H9 (cell line): ENCODE measurements at regions not wholly inside any gene's neighbourhood (a gene's known extent, or its start where the extent isn't known, plus 50 kb on each side); places are given as distances from the start of the nearest gene placed in this dataset.

Source experiments
- DNase-seq: peaks from one replicate; pipeline ENCODE4 v3.0.0-alpha.2; 2017
- H2AFZ ChIP-seq: one replicate; pipeline ENCODE4 v1.6.1; 2013; ENCODE audit warnings: mild to moderate bottlenecking, low read length, control low read depth, moderate library complexity
- H2AK5ac ChIP-seq: 2 replicates; pipeline ENCODE4 v1.6.1; 2013; ENCODE audit warnings: low read length, control low read depth, mixed read lengths; ENCODE audit not compliant: insufficient read length
- H2BK120ac ChIP-seq: one replicate; pipeline ENCODE4 v1.6.1; 2013; ENCODE audit warnings: low read depth, mild to moderate bottlenecking, low read length, control low read depth, inconsistent platforms; ENCODE audit not compliant: poor library complexity, severe bottlenecking
- H2BK12ac ChIP-seq: 2 replicates; pipeline ENCODE4 v1.6.1; 2013; ENCODE audit warnings: low read length, control low read depth, mixed read lengths, low read depth; ENCODE audit not compliant: insufficient read length
- H2BK15ac ChIP-seq: 2 replicates; pipeline ENCODE4 v1.6.1; 2013; ENCODE audit warnings: low read depth, low read length, control low read depth
- H2BK20ac ChIP-seq: one replicate; pipeline ENCODE4 v1.6.1; 2013; ENCODE audit warnings: low read depth, mild to moderate bottlenecking, low read length, control low read depth, inconsistent platforms; ENCODE audit not compliant: poor library complexity, severe bottlenecking
- H2BK5ac ChIP-seq: 2 replicates; pipeline ENCODE4 v1.6.1; 2013; ENCODE audit warnings: low read length, control low read depth, mixed read lengths; ENCODE audit not compliant: insufficient read length
- H3K14ac ChIP-seq: 2 replicates; pipeline ENCODE4 v1.6.1; 2013; ENCODE audit warnings: low read length, control low read depth; ENCODE audit not compliant: insufficient read depth
- H3K18ac ChIP-seq: 2 replicates; pipeline ENCODE4 v1.6.1; 2013; ENCODE audit warnings: low read depth, mild to moderate bottlenecking, mixed read lengths, low read length, control low read depth; ENCODE audit not compliant: insufficient read length
- H3K23ac ChIP-seq: 2 replicates; pipeline ENCODE4 v1.6.1; 2013; ENCODE audit warnings: low read length, control low read depth, mixed read lengths, low read depth; ENCODE audit not compliant: insufficient read length
- H3K23me2 ChIP-seq: 2 replicates; pipeline ENCODE4 v1.6.1; 2013; ENCODE audit warnings: low read depth, mild to moderate bottlenecking, mixed read lengths, low read length, control low read depth; ENCODE audit not compliant: insufficient read length, poor library complexity, severe bottlenecking
- H3K27ac ChIP-seq: 2 replicates; pipeline ENCODE4 v1.5.1; 2013; ENCODE audit warnings: low read length, control low read depth, mixed read lengths, low read depth; ENCODE audit not compliant: insufficient read length
- H3K27me3 ChIP-seq: 2 replicates; pipeline ENCODE4 v1.6.1; 2013; ENCODE audit warnings: low read length, control low read depth, inconsistent platforms; ENCODE audit not compliant: insufficient read depth
- H3K4ac ChIP-seq: 2 replicates; pipeline ENCODE4 v1.6.1; 2013; ENCODE audit warnings: low read depth, mild to moderate bottlenecking, control low read depth, inconsistent platforms, low read length, moderate library complexity
- H3K4me1 ChIP-seq: 2 replicates; pipeline ENCODE4 v1.6.1; 2013; ENCODE audit warnings: low read length, control low read depth, inconsistent platforms; ENCODE audit not compliant: insufficient read depth
- H3K4me2 ChIP-seq: 2 replicates; pipeline ENCODE4 v1.6.1; 2013; ENCODE audit warnings: low read length, control low read depth, mixed read lengths; ENCODE audit not compliant: insufficient read length, insufficient read depth
- H3K56ac ChIP-seq: 2 replicates; pipeline ENCODE4 v1.6.1; 2013; ENCODE audit warnings: low read depth, mild to moderate bottlenecking, mixed read lengths, low read length, control low read depth; ENCODE audit not compliant: insufficient read length
- H3K79me1 ChIP-seq: 2 replicates; pipeline ENCODE4 v1.6.1; 2013; ENCODE audit warnings: low read depth, mild to moderate bottlenecking, moderate library complexity, low read length, control low read depth, inconsistent platforms; ENCODE audit not compliant: insufficient read depth, poor library complexity, severe bottlenecking
- H3K79me2 ChIP-seq: 2 replicates; pipeline ENCODE4 v1.6.1; 2013; ENCODE audit warnings: low read length, control low read depth, inconsistent platforms; ENCODE audit not compliant: insufficient read depth
- H3K9ac ChIP-seq: 2 replicates; pipeline ENCODE4 v1.6.1; 2013; ENCODE audit warnings: low read length, control low read depth, mixed read lengths; ENCODE audit not compliant: insufficient read length; ENCODE audit errors: extremely low read depth
- H3K9me3 ChIP-seq: one replicate; pipeline ENCODE4 v1.6.1; 2013; ENCODE audit warnings: low read depth, low read length, inconsistent platforms; ENCODE audit not compliant: control insufficient read depth
- H3T11ph ChIP-seq: one replicate; pipeline ENCODE4 v1.6.1; 2013; ENCODE audit warnings: mild to moderate bottlenecking, low read length, control low read depth, inconsistent platforms
- H4K20me1 ChIP-seq: one replicate; pipeline ENCODE4 v1.6.1; 2013; ENCODE audit not compliant: control insufficient read depth, insufficient read length, insufficient read depth
- H4K5ac ChIP-seq: 2 replicates; pipeline ENCODE4 v1.6.1; 2013; ENCODE audit warnings: low read depth, mild to moderate bottlenecking, mixed read lengths, low read length, control low read depth; ENCODE audit not compliant: insufficient read length
- H4K8ac ChIP-seq: replicated peaks from 2 replicates; pipeline ENCODE4 v1.6.1; 2013; ENCODE audit warnings: low read length, control low read depth, mixed read lengths, low read depth; ENCODE audit not compliant: insufficient read length
- H4K91ac ChIP-seq: 2 replicates; pipeline ENCODE4 v1.6.1; 2013; ENCODE audit warnings: low read depth, mild to moderate bottlenecking, moderate library complexity, mixed read lengths, low read length, control low read depth; ENCODE audit not compliant: insufficient read length
- H3K27ac Mint-ChIP-seq, 3 experiments: 2 replicates in 2 of 3; 3 replicates in 1 of 3; pipeline ENCODE4 v1.8.0; 2020 to 2021; ENCODE audit warnings: mixed read lengths in 3 of 3, mild to moderate bottlenecking in 1 of 3, moderate library complexity in 1 of 3
- H3K27me3 Mint-ChIP-seq: 2 replicates; pipeline ENCODE4 v1.8.0; 2021; ENCODE audit warnings: low read depth, mild to moderate bottlenecking, moderate library complexity, mixed read lengths
- H3K36me3 Mint-ChIP-seq, 3 experiments: 2 replicates in 2 of 3; 3 replicates in 1 of 3; pipeline ENCODE4 v1.8.0; 2020 to 2021; ENCODE audit warnings: low read depth in 3 of 3, mixed read lengths in 3 of 3; ENCODE audit not compliant: insufficient read depth in 1 of 3
- H3K4me1 Mint-ChIP-seq, 2 experiments: 2 replicates each; pipeline ENCODE4 v1.8.0; 2020; ENCODE audit warnings: mixed read lengths in 2 of 2
- H3K4me3 Mint-ChIP-seq, 2 experiments: 2 replicates in 1 of 2; 3 replicates in 1 of 2; pipeline ENCODE4 v1.8.0; 2020 to 2021; ENCODE audit warnings: mild to moderate bottlenecking in 2 of 2, mixed read lengths in 2 of 2, moderate library complexity in 1 of 2
- H3K9me3 Mint-ChIP-seq, 2 experiments: 2 replicates in 1 of 2; 3 replicates in 1 of 2; pipeline ENCODE4 v1.8.0; 2020; ENCODE audit warnings: mild to moderate bottlenecking in 2 of 2, mixed read lengths in 2 of 2, moderate library complexity in 1 of 2
- CTCF ChIP-seq: fragments of 200-600 bp; sonication (generic); conservative IDR thresholded peaks from 3 replicates; pipeline ENCODE4 v1.8.0; 2021; ENCODE audit warnings: antibody characterized with exemption, mild to moderate bottlenecking
- WGBS: extraction: QIAGEN DNeasy Blood & Tissue Kit; methylation state at CpG from one replicate; pipeline ENCODE4 v1.1.7; 2013; ENCODE audit warnings: missing lambda C conversion rate, low lambda C conversion rate, mixed read lengths; ENCODE audit not compliant: insufficient read length; ENCODE audit errors: extremely low coverage; 5-methylcytosine and 5-hydroxymethylcytosine counted together

GRCh38 chrX:138157850-138158249 is 553.7 kb downstream of the FGF13 start:
- no peak overlapping the region for H3K9ac ChIP-seq
- Mint-ChIP-seq H3K27me3 (no peaks in the 10 kb centered on the region), H3K9me3 (peaks cover 0 to 33% of the 10 kb centered on the region in 2 experiments; a peak in 2 of 5 replicates), H3K36me3 (0 out of 7 replicates have a peak, but pooled peaks cover 0 to 2% (median 0%) of the 10 kb centered on the region in 3 experiments), H3K4me1 (peaks cover 9% of the 10 kb centered on the region in 2 experiments; a peak in 3 of 4 replicates), H3K27ac (no peak overlapping the region), H3K4me3 (no peak overlapping the region)
- H3T11ph ChIP-seq, result no peak overlapping the region
- no peaks in the 10 kb centered on the region for H3K27me3 ChIP-seq
- H2BK15ac ChIP-seq, result no peak overlapping the region
- H3K18ac ChIP-seq, result no peak overlapping the region
- H3K27ac ChIP-seq, result no peak overlapping the region
- no peaks in the 10 kb centered on the region for H4K20me1 ChIP-seq
- H3K4ac ChIP-seq, result no peak overlapping the region
- H3K23ac ChIP-seq, result no peak overlapping the region
- no peak overlapping the region for H3K14ac ChIP-seq
- no peak overlapping the region for H3K4me2 ChIP-seq
- no peak overlapping the region for H4K8ac ChIP-seq
- H3K56ac ChIP-seq, result no peak overlapping the region
- DNase-seq, result no peak
- TF ChIP-seq CTCF, result no peak
- no peak overlapping the region for H2BK120ac ChIP-seq
- no peaks in the 10 kb centered on the region for H3K9me3 ChIP-seq
- H2BK20ac ChIP-seq, result no peak overlapping the region
- H4K91ac ChIP-seq, result no peak overlapping the region
- no peak overlapping the region for H4K5ac ChIP-seq
- no peaks in the 10 kb centered on the region for H3K4me1 ChIP-seq
- no peak overlapping the region for H2AK5ac ChIP-seq
- no CpG with 5 or more reads among the region's 2 CpGs for WGBS
- no peak overlapping the region for H2BK5ac ChIP-seq
- no peak overlapping the region for H2BK12ac ChIP-seq
- H3K23me2 ChIP-seq, result no peaks in the 10 kb centered on the region
- H2AFZ ChIP-seq, result no peak overlapping the region
- H3K79me2 ChIP-seq, result no peaks in the 10 kb centered on the region
- H3K79me1 ChIP-seq, result no peaks in the 10 kb centered on the region
